H4 (cell line): ENCODE measurements at regions not wholly inside any gene's neighbourhood (a gene's known extent, or its start where the extent isn't known, plus 50 kb on each side); places are given as distances from the start of the nearest gene placed in this dataset.
"Not testable (repeated sequence)": the region's sequence is repeated elsewhere in the genome, so short reads cannot be mapped to it uniquely, and the experiment has no call there.

ENCODE experiments used
- DNase-seq: peaks from one replicate; pipeline ENCODE4 v3.0.0-alpha.2; 2015; ENCODE audit warnings: low spot score

DNA sequence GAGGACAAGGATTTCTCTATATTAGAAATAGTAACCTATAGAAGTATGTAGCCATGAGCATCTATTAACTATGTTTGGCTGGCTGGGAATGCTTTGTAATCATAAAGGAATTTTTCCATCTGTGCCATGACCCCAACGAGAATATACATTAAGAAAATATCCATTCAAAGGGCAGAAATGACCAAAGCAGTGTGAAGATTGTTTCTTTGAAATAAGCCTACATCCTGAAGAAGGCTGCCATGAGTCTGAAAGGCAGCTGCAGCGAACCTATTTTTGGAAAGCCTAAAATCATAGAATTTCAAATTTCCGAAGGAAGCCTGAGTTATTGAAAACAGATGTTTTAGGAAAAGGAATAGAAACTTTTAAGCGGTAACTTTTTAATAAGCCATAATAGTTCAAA lies 244.2 kb upstream of the FOXK1 start:
- no peak for DNase-seq

DNA sequence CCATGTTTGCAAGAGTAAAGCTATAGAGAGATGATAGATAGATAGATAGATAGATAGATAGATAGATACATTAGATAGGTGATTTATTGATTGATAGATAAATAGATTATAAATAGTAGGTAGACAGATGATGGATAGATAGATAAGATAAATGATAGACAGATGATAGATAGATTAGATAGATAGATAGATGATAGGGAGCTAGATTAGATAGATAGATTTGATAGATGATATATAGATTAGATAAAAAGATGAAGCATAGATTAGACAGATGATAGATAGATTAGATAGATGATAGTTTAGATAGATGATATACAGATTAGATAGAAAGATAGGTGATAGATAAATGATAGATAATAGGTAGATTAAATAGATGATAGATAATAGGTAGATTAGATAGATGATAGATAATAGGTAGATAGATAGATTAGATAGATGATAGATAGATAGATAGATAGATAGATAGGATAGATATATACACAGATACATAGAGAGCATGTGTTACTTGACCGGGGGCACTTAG lies 243.3 kb upstream of the FOXK1 start:
- no peak for DNase-seq

DNA sequence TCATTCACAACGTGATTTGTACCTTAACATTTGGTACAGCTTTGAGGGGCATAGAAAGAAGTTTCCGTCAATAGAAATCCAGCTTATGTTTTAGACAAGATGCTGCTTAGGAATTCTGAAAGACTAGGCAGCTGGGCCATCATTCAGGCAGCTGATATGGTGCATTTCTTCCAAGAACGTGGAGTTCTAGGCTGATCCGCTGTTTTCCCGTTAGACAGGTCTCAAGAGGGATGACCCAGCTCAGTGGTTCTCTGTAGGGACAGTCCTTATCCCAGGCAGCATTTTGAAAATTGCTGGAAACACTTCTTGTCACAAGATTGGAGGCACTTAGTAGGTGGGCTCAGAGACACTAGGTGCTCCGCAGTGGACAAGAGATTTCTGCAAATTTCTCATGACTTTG lies 242.7 kb upstream of the FOXK1 start:
- DNase-seq = no peak

DNA sequence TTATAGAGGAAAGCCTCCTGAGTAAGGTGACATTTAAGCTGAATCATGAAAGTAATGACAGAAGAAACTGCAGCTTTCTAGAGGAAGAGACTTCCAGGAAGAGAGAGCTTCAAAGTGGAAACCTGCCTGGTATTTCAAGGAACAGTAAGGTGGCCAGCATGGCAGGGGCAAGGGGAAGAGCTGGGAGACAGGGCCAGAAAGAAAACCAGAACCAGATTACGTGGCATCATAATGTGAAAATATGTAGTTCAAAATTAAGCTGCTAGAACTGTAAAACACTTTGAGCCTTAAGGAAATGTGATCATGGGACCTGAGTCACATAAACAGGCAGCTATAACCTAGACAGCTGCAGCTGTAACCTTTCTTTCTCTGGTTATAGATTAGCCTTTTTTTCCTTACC lies 238.0 kb upstream of the FOXK1 start:
- DNase-seq = no peak

DNA sequence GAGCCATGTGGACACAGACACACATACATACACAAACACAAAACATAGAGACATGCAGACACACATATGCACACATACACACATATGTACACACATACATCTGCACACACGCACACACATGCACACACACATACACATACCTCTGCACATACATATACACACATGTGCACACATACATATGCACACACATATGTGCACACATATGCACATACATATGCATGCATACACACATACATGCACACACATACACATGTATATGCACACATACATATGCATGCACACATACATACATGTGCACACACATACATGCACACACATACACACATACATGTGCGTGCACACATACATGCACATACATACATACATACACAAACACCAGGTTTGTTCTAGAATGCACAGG lies 236.3 kb upstream of the FOXK1 start:
- DNase-seq = no peak

DNA sequence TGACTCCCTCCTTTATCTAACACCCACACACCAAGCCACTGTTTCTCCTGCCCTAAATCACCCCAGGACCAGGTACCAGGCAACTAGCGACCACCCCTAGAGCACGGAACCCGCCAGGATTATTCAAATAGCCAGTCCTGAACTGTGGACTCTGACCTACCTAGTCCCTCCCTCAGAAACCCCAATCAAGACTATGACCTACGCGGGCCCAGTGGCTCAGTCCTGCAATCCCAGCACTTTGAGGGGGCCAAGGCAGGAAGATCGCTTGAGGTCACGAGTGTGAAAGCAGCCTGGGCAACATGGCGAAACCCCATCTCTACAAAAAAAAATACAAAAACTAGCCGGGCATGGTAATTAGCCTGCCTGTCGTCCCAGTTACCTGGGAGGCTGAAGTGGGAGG lies 232.8 kb upstream of the FOXK1 start:
- no peak for DNase-seq

DNA sequence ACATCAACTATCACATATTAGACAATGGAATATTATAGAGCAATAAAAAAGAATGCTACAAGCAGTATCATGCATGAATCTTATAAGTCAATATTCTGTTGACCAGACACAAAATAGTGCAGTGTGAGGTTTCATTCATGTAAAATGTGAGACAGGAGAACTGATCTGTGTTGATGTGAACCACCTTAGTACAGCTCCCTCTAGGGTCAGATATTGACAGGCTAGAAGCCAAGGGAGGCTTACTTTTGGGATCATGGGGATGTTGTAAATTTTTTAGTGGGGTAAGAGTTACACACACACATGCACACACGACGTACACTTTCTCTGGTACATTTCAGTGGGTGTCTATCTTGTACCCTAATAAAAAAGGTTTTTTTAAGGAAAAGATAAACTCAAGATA lies 231.6 kb upstream of the FOXK1 start:
- no peak for DNase-seq

DNA sequence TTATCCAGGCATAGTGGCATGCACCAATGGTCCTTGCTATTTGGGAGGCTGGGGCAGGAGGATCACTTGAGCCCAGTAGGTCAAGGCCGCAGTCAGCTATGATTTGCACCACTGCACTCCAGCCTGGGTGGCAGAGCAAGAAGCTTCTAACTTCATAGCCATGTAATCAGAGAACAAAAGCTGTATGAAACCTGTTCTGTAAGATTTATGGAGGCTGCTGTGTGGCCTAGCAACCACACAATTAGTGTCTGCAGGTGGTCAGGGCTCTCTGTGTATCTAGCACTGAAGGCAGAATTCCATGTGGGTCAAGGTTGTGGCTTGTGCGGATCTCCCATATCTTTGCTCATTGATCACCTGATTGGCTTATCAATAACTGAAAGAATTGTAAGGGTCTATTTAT lies 221.5 kb upstream of the FOXK1 start:
- no peak for DNase-seq

DNA sequence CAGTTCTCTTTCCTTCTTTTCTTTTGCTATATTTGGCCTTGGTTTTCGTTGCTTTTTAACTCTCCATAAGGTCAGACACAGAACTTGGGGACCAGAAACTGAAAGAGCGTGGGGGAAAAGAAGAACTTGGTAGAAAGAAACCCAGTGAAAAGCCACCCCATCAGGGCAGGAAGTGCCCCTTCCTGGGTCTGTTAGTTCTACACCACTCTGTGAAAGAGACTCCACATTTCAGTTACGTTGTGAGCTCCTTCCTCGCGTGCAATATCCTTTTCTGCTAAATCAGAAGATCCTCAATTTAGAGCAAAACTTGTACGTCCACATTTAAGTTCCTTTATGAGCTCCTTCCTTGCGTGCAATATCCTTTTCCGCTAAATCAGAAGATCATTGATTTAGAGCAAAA lies 220.6 kb upstream of the FOXK1 start:
- DNase-seq = no peak

DNA sequence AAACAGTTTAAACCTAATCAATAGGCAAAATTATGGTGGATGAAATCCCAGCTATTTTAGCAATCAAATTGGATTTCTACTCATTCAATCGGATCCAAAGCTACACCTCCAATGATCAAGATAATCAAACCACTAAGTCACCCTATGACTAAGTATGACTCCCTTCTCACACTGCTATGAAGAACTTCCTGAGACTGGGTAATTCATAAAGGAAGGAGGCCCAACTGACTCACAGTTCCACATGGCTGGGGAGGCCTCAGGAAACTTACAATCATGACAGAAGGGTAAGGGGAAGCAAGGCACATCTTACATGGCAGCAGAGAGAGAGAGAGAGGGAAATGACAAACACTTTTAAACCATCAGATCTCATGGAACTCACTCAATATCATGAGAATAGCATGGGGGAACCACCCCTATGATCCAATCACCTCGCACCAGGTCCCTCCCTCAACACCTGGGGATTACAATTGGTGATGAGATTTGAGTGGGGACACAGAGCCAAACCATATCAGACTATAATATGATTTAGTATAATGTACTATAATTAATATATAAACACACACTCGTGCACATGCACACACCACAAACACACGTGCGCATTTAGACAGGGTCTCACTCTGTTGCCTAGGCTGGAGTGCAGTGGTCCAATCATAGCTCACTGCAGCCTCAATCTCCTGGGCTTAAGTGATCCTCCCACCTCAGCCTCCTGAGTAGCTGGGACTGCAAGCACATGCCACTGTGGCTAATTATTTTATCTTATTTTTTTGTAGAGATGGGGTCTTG lies 213.6 kb upstream of the FOXK1 start:
- no peak for DNase-seq

DNA sequence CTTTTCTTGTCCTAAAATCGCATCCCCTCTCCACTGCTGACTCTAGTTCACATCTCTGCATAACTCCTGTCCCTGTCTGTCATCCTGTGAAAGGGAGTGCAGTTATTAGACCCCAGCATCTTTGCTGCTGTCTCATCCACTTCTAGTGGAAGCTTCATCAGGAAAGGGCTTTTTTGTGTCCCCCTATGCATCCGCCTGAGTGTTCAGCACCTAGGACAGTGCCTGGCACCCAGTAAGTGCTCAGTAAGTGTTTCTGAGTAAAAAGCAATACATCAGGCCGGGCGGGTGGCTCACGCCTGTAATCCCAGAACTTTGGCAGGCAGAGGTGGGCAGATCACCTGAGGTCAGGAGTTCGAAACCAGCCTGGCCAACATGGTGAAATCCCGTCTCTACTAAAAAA lies 211.8 kb upstream of the FOXK1 start:
- no peak for DNase-seq

DNA sequence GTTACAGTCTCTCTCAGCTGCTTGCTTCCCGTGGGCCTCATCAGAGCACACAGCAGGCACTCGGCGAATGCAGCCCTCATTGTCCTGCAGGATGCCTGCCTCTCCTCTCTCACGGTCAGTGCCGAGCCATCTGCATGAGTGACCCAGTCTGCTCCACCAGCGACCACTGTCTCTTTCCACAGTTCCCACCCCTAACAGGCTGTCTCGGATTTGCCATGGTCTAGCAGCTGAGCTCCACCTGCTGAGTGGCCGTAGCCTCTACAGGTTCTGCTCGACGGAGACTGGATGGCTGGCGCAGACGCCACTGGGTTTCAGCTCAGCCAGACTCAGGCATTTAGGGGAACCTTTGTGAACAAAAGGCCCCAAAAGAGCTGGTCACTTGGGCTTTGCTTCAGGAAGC lies 209.4 kb upstream of the FOXK1 start:
- no peak for DNase-seq

DNA sequence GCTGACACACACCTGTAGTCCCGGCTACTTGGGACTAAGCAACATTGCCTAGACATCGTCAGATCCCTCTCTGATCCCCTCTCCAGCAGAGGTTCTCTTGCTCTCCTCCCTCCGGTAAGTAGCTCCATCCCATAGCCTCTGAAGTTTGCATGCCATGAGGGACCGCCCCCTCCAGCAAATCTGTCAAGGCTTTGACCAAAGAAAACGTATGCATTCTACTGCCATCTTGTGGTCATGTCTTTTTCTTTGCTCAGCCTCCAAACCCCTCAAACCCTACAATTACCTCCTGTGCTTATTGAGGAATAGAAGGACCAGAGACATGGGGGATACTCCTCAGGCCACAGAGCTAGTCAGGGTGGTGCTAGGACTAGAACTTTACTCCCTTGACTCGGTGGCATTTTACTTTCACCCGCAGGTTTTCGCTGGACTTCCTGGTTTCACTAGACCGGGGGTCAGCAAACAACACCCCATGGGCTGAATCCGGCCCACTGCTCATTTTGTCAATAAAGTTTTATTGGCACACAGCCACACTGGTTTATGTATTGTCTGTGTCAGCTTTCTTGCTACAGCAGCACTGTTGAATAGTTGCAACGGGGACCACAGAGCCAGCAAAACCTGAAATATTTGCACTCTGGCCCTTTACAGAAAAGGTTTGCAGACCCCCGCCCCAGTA lies 202.6 kb upstream of the FOXK1 start:
- DNase-seq = peak; percentile 92

DNA sequence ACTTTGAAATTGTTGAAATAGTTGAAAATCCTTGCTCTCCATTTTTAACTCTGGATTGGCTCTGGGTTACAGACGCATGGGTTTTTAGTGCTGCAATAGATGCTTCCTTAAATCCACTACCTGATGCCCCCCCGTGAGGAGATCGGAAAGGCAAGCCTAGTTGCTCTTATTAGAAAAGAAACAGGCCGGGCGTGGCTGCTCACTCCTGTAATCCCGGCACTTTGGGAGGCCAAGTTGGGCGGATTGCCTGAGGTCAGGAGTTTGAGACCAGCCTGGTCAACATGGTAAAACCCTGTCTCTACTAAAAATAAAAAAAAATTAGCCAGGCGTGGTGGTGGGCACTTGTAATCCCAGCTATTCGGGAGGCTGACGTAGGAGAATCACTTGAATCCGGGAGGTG lies 202.0 kb upstream of the FOXK1 start:
- DNase-seq = not testable (repeated sequence)

DNA sequence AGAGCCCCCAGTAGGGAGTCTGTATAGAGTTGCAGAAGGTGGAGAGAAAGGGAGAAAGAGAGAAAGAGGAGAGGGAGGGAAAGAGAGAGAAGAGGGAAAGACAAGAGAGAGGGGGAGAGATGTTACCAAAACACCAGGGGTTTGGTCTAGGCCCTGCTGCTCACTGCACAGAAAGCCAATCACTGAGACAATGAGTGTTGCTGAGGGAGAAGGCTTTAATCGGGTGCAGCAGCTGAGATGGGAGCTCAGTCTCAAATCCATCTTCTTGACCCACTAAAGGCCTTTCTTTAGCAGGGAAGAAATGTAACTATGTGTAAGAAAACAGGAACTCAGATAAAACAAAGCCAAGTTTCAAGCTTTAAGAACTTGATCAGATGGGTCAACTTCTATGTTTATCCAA lies 198.2 kb upstream of the FOXK1 start:
- DNase-seq = no peak

DNA sequence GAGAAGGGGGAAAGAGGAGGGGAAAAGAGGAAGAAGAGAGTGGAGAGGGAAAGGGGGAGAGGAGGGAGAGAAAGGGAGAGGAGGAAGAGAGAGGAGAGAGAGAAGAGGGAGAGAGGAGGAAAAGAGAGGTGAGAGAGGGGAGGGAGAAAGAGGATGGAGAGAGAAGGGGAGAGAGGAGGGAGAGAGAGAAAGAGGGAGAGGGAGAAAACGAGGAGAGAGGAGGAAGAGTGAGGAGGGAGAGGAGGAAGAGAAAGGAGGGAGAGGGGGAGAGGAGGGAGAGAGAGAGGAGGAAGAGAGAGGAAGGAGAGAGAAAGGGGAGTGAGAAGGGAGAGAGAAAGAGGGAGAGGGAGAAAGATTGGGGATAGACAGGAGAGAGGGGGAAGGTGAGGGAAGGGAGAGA lies 197.6 kb upstream of the FOXK1 start:
- no peak for DNase-seq

DNA sequence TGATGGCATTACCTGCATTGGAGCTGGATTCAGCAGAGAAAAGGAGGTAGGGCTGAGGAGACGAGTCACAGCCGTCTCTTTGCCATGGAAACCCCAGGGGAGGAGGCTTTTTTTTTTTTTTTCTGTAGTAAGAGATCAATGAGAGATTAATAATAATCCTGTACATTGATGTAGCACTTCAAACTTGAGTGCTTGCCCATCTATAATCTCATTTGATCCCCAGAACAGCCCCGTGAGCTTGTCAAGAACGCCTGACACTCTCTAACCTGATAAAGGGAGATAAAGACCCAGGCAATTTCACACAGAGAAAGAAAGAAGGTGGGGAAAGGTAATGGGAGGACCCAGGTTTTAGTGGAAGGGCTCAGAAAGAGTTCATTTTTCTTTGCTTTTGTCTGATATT lies 195.2 kb upstream of the FOXK1 start:
- no peak for DNase-seq

DNA sequence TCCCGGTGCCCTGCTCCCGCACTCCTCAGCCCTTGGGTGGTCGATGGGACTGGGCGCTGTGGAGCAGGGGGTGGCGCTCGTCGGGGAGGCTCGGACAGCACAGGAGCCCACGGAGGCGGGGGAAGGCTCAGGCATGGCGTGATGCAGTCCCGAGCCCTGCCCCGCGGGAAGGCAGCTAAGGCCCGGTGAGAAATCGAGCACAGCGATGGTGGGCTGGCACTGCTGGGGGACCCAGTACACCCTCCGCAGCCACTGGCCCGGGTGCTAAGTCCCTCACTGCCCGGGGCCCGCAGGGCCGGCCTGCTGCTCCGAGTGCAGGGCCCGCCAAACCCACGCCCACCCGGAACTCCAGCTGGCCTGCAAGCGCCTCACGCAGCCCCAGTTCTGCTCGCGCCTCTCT lies 185.2 kb upstream of the FOXK1 start:
- not testable (repeated sequence) for DNase-seq

DNA sequence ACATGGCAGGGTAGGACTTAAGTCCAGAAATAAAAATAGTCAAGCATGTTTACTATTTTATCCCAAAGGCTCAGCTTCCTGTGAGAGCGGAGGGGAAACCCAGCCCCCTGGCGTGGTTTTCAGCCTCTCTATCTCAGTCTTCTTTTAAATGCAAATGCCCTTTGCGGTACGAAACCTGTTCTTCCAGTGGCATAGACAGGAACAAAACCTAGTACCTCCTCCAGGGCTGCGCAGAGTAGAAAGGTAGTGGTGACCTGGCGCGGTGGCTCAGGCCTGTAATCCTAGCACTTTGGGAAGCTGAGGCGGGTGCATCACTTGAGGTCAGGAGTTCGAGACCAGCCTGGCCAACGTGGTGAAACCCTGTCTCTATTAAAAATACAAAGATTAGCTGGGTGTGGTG lies 181.3 kb upstream of the FOXK1 start:
- no peak for DNase-seq

DNA sequence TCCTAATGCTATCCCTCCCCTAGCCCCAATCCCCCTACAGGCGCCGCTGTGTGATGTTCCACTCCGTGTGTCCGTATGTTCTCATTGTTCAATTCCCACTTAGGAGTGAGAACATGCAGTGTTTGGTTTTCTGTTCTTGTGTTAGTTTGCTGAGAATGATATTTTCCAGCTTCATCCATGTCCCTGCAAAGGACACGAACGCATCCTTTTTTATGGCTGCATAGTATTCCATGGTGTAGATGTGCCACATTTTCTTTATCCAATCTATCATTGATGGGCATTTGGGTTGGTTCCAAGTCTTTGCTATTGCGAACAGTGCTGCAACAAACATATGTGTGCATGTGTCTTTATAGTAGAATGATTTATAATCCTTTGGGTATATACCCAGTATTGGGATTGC lies 174.2 kb upstream of the FOXK1 start:
- DNase-seq = not testable (repeated sequence)

DNA sequence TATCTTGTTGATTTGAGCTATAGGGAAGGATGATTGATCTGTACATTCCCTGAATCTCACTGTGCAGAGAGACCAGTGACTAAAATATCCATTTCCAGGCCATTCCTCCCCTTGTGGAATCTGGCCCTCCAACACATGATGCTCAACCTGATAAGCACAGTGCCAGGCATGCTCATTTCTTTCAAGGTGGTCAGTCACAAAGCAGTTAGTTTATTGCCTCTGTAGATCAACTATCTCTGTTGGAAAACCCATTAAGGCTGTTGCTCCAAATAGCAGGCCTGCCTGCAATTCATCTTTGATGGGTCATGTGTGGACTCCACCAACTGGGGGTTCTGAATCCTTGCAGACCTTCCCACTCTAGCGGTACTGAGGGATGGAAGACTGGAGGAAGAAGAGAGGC lies 168.6 kb upstream of the FOXK1 start:
- DNase-seq = no peak

DNA sequence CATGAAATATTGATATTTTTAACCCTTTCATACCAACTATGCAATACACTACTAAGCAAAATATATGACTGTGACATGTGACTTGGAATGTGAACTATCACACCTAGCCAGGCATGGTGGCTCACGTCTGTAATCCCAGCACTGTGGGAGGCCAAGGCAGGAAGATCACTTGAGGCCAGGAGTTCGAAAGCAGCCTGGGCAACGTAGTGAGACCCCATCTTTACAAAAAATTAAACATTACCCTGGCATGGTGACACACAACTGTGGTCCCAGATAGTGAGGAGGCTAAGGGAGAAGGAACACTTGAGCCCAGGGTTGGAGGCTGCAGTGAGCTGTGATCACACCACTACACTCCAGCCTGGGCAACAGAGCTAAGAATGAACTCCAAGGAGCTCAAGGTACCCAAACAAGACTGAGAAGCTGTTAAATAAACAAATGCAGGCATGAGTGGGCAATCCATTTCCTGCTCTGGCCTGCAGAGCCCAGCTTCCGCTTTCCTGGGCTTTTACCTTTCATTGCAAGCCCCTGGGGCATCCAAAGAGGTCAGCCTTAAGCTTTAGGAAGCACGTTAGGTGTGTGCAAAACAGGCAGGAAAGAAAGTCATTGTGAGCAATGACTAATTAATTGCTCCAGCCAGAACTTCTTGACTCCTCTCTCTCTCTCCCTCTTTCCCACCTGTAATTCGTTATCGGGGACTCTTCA lies 162.1 kb upstream of the FOXK1 start:
- DNase-seq = peak; percentile 41

DNA sequence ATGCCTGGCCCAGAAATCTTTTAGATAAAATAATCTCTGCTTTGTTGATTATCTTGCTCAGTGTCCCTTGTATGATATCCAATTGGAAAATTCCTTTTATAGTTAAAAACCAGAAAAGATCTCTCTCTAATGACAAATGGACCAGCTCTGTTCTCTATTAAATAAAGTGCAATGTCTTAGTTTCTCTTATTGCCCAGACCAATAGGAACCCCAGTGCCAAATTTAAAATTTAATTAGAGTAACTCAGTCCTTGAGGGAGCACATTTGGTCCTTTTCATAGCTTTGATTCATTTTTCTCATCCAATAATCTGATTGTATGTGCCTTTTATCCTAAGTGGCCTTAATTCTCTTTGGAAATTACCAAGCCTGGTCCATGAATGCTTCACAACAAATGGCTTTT lies 158.9 kb upstream of the FOXK1 start:
- no peak for DNase-seq
